GM18861 (cell line): ENCODE measurements at regions not wholly inside any gene's neighbourhood (a gene's known extent, or its start where the extent isn't known, plus 50 kb on each side); places are given as distances from the start of the nearest gene placed in this dataset.
"Not testable (repeated sequence)": the region's sequence is repeated elsewhere in the genome, so short reads cannot be mapped to it uniquely, and the experiment has no call there.

Experiments
- ATAC-seq: cut with Tn5 transposase; IDR thresholded peaks from one replicate; pipeline ENCODE4 v1.9.1; 2021; ENCODE audit not compliant: unreplicated experiment

- no peak for ATAC-seq
Observed at GRCh38 chr21:25171438-25171837, 435.8 kb downstream of the MRPL39 start.

GRCh38 chr21:25170681-25171080 is 436.6 kb downstream of the MRPL39 start:
- ATAC-seq: no peak

- ATAC-seq: no peak
Observed at GRCh38 chr21:25169370-25169769, 437.9 kb downstream of the MRPL39 start.

GRCh38 chr21:25166904-25167303 is 440.4 kb downstream of the MRPL39 start:
- not testable (repeated sequence) for ATAC-seq

- ATAC-seq: no peak
Observed at GRCh38 chr21:25161571-25161970, 445.7 kb downstream of the MRPL39 start.

DNA sequence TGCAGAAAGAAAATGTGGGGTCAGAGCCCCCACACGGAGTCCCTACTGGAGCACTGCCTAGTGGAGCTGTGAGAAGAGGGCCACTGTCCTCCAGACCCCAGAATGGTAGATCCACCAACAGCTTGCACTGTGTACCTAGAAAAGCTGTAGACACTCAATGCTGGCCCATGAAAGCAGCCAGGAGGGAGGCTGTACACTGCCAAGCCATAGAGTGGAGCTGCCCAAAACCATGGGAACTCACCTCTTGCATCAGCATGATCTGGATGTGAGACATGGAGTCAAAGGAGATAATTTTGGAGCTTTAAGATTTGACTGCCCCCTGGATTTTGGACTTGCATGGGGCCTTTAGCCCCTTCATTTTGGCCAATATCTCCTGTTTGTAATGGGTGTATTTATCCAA is 452.3 kb downstream of the MRPL39 start:
- not testable (repeated sequence) for ATAC-seq

GRCh38 chr21:25149022-25149421 is 458.3 kb downstream of the MRPL39 start:
- no peak for ATAC-seq

GRCh38 chr21:25139414-25139813 is 467.9 kb downstream of the MRPL39 start:
- ATAC-seq: no peak

- ATAC-seq: no peak
Observed at GRCh38 chr21:25133939-25134338, 473.3 kb downstream of the MRPL39 start.

DNA sequence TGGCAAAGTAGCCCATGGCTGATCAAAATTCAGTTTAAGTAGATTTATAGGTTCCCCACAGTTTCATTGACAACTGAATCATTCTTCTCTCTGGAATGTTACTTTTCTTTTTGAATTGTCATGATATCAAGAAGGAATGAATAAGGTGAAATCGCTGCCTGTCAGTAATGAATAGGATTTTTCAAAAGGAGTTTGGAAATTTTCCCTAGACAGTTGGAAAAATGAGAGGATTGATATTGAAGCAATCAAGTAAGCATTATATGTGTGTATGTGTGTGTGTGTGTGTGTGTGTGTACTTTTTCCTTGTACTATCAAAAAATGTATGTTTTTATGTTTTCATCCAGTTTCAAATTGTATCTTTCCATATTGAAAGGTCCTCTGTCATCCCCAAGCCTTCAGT is 479.5 kb downstream of the MRPL39 start:
- no peak for ATAC-seq

GRCh38 chr21:25127007-25127406 is 480.3 kb downstream of the MRPL39 start:
- no peak for ATAC-seq

DNA sequence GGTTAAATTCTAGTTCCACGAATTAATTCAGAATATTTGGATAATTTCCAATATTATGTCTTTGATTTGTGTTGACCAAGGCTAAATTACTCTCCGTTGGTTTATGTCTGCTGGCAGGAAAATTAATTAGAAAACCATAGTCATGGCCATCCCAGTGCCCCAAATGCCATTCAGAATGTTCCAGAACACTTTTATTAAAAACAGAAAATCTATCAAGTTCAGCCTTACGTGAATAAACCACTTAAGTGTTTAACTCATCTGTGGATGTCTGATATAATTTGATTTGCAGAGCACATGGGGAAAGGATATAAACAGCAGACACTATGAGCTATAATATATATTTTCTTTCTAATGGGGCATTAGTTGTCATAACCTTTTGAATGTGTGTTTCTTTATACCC is 480.7 kb downstream of the MRPL39 start:
- ATAC-seq: no peak

DNA sequence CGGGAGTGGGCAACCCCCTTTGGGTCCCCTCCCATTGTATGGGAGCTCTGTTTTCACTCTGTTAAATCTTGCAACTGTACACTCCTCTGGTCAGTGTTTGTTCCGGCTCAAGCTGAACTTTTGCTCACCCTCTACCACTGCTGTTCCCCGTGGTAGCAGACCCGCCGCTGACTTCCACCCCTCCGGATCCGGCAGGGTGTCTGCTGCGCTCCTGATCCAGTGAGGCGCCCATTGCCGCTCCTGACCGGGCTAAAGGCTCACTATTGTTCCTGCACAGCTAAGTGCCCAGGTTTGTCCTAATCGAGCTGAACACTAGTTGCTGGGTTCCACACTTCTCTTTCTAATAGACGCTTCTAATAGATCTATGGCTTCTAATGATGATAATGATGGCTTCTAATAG is 488.6 kb downstream of the MRPL39 start:
- no peak for ATAC-seq

GRCh38 chr21:25115021-25115420 is 492.3 kb downstream of the MRPL39 start:
- ATAC-seq: peak; percentile 74

- no peak for ATAC-seq
Observed at GRCh38 chr21:25107708-25108107, 499.6 kb downstream of the MRPL39 start.

- no peak for ATAC-seq
Observed at GRCh38 chr21:25103500-25104207, 503.6 kb downstream of the MRPL39 start.

DNA sequence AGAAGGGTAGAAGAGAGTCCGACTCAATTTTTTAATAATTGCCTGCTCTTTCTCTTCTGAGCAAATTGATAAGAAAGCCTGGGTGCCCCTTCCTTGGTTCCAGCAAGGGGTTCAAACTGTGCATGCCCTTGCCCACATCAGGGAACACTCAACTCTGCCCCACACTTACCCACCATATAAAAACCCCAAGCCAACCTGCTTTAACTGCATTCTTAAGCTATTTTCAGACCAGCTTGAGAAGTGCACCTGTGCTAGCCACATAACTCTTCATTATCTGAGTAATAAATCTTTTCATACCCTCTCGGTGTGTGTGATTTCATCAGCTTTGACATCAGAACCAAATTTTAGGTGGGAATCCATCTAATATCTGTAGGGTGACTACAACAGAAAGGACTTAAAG is 509.6 kb downstream of the MRPL39 start:
- no peak for ATAC-seq

- ATAC-seq: no peak
Observed at GRCh38 chr21:25094695-25095094, 512.6 kb downstream of the MRPL39 start.

- no peak for ATAC-seq
Observed at GRCh38 chr21:25092441-25093011, 514.8 kb downstream of the MRPL39 start.

DNA sequence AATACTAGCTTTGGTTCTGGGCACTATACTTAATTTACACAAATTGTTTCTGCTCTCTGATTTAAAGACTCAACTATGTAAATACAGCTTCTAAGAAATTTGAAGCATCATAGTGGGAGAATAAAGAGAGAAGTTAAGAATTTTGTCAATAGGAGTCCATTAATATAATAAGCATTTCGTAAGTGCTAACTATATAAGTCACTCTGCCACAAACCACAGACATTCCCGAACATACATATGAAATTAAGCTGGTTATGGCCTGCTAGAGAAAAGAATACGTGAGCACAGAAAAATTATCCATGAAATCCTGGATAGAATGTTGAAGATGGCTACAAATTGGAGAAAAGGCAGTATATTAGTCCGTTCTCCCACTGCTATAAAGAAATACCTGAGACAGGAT is 526.2 kb downstream of the MRPL39 start:
- ATAC-seq: no peak

- no peak for ATAC-seq
Observed at GRCh38 chr21:25080661-25081060, 526.6 kb downstream of the MRPL39 start.

DNA sequence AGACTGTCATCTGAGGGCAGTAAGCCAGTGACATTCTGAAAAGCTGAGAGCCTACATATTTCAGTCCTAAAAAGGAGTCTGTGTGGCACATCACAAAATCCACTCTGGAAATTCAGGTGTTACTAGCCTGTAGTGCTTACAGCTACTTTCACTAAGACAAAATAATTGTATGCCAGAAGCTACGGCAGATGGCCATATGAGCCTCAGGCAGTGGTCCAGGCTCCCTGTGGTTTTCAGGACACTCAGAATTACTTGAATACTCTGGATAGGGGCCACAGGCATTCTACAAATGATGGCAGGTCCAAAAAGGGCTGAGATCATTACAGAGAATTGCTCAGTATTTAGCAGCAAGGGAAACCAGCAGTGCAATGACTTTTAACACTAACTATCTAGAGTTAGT is 527.1 kb downstream of the MRPL39 start:
- no peak for ATAC-seq

- no peak for ATAC-seq
Observed at GRCh38 chr21:25079053-25079452, 528.2 kb downstream of the MRPL39 start.
